GM10248 (cell line): ENCODE measurements at regions not wholly inside any gene's neighbourhood (a gene's known extent, or its start where the extent isn't known, plus 50 kb on each side); places are given as distances from the start of the nearest gene placed in this dataset.
"Not testable (repeated sequence)": the region's sequence is repeated elsewhere in the genome, so short reads cannot be mapped to it uniquely, and the experiment has no call there.

ENCODE experiments used
- CTCF ChIA-PET: fragments of 300-600 bp; sonication (Branson Sonifier 250); formaldehyde crosslinking; extraction: SDS; loops from one replicate; lab custom pipeline; 2021; ENCODE audit warnings: antibody characterized with exemption; lab: Yijun Ruan, JAX
- POLR2A ChIA-PET: fragments of 350-650 bp; sonication (Branson Sonifier 250); formaldehyde crosslinking; extraction: SDS; loops from one replicate; lab custom pipeline; 2020; ENCODE audit warnings: antibody characterized with exemption; lab: Yijun Ruan, JAX
- DNase-seq: peaks from one replicate; pipeline ENCODE4 v3.0.0; 2012; ENCODE audit errors: extremely low spot score

DNA sequence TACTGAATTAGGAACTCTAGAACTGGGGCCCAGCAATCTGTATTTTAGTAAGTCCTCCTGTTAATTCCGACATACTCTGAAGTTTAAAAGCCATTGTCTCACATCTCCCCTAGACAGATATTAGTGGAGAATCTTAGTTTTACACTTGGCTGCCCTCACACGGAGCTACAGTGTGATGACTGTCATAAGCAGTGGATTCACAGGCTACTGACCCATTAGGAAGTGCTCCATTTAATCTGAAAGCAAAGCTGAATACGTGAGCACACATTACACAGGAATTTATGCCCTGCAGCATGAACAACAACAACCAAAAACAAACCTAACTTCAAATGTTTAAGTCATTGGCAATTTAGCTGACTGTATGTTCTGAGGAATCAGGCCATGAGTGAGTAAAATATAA, 416.4 kb upstream of the ANKRD20A1 start:
- DNase-seq, POLR2A ChIA-PET, CTCF ChIA-PET: not testable (repeated sequence)

DNA sequence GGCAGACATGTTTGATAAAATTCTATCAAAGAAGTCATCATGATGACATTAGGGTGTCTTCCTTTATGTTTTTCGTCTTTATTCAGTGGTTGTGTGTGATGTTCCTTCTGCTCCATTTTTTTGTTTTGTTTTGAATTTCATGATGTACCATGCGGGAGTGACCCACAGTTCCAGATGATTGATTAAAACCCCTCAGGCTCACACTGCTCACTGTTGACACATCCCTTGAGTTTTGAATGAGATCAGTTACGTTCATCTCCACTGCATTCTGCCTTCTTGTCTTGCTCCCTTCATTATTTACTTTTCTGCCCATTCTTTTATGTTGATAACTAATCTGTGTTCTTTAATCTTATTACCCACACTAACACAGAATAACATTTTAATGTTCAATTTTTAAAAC, 421.7 kb upstream of the ANKRD20A1 start:
- DNase-seq, CTCF ChIA-PET, POLR2A ChIA-PET: not testable (repeated sequence)

DNA sequence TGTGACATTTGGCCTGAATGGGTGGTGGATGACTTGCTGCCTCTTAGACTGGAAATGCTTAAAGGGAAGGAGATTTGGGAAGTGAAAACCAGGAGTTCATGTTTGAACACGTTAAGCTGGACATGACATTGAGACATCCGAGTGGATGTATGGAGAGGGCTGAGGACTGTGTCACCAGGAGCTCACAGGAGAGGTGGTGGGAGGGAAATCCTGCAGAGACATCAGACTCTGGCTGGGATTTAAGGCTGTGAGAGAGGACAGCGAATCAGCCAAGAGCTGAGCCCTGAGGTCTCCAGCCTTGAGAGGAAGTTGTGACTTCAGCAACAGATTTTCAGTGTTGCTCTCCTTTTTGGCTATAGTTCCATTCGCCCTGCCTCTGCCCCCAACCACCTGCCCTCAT, 432.5 kb upstream of the SPATA31A3 start:
- POLR2A ChIA-PET, CTCF ChIA-PET, DNase-seq: not testable (repeated sequence)

DNA sequence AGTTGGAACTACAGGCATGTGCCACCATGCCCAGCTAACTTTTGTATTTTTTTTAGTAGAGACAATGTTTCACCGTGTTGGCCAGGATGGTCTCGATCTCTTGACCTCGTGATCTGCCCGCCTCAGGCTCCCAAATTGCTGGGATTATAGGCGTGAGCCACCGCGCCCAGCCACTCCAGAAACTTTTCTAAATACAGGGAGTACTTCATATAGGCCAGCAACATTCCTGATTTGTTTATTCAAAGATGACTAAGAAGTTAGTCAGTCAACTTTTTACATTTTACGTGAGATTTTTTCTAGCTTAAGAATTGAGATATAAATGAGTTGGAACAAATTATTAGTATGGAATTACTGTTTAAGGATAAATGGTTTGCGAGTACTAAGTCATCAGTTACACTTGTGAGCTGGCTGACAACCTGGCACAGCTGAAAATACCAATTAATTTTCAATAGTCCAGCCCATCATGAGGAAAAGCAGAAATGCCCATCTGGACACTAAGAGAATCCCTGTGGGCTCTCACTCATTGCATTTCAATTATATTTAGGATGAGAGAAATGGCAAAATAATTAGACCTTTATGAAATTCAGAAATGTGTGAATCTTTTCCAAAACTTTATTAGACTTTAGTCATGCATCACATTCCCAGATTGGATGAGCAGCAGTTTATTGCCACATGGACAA, 430.8 kb upstream of the SPATA31A3 start:
- CTCF ChIA-PET, DNase-seq, POLR2A ChIA-PET: not testable (repeated sequence)

DNA sequence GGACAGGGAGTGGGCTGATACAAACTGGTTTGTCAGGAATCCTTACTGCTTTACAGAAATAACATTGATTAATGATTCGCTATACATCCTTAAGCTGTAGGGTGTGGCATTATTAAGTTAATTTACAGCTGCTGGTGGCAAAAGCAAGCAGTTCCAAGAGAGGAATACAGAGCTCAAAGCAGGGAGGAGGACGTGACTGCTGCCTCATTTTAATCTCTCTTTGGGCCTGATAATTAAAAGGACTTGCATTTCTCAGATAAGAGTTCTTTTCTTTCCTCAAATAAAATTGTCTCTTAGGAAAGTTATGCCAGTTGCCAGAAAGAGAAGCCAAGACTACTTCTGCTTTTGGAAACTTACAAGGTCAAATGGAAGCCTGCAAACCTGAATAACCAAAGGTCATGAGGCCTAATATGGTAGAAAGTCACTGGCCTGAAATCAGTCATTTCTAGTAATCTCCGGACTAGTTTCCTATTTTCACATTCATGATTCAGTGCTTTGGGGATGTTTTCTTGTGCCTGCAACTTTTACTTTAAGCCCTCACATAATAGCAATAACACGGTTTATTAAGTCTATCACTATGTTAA, 426.2 kb upstream of the SPATA31A3 start:
- CTCF ChIA-PET, DNase-seq, POLR2A ChIA-PET: not testable (repeated sequence)

DNA sequence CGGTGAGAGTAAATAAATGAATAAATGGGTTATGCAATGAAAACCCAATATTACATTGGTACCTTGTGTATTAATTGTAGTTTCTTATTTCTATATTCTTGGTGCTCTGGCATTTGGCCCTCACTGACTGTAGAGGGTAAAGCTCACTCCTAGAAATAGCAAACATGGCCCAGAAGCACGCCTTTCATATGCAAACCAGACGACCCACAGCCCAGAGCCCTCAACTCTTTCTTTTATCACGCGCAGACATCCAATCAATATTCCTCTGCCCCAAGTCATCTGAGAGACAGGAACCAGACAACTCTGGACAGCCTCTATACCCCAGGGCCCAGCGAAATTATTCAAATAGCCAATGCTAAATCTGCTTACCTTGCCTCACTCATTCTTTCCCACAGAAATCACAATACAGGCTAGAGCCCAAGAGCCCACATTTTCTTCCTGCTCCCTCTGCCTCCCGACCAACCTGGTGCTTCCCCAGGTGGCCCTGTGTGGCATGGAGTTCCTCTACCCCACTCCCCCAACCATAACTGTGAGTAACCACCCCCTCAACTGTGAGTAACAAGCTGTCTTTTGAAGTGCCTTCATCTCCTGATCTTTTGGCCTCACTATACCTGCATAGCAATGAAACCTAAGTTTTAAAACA, 425.1 kb upstream of the SPATA31A3 start:
- CTCF ChIA-PET, DNase-seq, POLR2A ChIA-PET: not testable (repeated sequence)

DNA sequence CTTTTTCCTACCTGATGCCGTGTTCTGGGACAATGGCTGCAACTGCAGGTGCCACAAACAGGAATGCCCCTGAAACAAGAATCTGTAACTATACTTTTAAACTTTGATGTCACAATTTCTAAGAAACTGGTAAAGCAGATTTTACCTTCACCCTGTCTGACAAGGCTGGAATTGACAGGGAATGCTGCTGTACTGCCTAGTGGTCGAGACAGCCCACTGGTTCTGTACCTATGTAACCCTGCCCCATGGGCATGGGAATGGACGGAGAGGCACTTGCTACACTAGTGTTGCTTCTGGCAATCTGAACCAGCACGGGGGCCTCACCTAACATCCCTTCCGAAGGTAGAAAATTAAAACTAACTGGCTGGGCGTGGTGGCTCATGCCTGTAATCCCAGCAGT, 424.3 kb upstream of the SPATA31A3 start:
- CTCF ChIA-PET, DNase-seq, POLR2A ChIA-PET: not testable (repeated sequence)

DNA sequence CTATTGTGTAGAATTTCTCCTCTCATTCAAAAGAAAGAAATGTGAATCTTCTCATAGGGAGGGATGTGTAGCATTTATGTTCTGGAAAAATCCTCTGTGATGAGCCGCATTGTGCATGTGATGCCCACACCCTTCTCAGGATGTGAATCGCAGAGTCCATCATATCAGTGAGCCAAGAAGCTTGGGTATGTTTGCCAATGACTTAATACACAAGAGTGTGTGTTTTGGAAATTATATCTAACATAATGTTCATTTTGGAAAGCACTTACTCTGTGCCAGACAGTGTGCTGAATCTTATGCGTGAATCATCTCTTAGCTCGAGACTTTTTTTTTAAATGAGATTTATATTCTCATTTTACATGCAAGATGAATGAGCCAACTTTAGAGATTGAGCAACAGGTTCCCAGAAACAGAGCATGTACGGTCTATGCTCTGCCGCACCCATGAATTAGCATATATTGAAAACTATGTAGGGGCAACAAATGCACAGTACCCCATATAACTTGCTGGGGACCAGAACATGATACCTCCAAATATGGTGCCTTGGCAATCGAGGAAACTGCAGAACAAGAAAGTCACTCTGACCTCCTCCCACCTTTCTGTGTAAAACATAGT, 418.4 kb upstream of the SPATA31A3 start:
- POLR2A ChIA-PET, DNase-seq, CTCF ChIA-PET: not testable (repeated sequence)

DNA sequence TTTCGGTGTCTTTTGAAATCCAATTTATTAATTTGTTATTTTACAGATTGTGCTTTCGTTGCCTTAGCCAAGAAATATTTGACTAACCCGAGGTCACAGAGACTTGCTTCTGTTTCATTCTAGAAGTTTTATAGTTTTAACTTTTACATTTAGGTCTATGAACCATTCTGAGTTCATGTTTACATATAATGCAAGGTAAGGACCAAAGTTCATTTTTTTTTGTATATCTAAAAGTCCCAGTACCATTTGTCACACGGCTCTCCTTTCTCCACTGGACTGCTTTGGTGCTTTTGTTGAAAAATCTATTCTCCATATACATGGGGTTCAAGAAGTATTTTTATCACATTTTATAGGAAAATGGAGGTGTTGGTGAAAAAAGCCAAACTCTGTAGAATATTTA, 411.4 kb upstream of the SPATA31A3 start:
- DNase-seq, POLR2A ChIA-PET, CTCF ChIA-PET: not testable (repeated sequence)

DNA sequence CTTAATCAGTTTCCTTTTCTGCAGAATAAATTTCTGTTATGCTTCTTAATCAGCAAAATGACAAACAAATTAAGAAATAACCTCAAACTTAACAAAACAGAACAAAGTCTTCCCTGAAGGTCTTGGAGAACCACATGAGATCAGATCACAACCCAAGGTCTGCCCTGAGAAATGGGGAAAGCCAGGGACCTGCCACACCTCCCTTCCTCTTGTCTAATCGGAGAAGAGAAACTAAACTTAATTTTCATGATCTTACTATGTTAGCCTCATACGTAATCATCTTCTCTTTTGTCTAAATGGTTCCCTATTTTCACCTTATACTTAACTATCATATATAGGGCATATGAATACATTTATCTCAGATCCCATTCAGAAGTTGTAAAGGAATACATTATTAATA, 405.4 kb upstream of the SPATA31A3 start:
- CTCF ChIA-PET, POLR2A ChIA-PET, DNase-seq: not testable (repeated sequence)

DNA sequence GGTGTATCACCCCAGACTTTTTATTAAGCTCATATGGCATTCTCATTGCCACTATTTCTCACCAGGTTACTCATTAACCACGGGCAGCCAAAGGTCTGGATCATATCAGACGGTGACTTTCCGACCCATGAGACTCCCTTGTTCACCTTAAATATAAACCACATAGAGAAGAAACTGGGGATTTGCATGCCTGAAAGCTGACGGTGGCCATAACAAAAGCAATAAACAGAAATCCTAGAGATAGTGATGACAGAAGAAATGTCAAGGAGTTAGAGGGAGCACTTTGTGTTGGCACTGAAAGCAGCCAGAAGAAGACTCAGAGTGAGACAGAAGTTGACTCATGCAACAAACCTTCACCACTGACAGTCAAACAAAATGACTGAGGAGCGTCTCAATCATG, 402.4 kb upstream of the SPATA31A3 start:
- CTCF ChIA-PET = not testable (repeated sequence)

DNA sequence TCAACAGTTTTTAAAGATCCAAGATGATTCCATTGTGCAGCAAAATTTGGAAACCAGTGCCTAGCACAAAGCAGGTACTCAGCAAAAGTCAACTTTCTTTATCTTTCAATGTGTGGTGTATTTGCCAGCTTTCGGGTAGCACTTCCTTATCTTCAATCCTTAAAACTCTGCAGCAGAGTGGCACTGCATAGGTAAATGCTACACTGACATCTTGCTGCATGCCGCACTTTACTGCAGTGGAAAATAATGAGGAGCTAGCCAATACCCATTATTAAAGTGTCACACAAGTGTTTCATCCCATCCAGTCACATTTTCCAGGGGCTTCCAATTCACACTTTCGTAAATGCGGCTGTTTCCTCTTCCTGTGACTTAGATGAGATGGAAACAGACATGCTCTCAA, 401.7 kb upstream of the SPATA31A3 start:
- POLR2A ChIA-PET, DNase-seq, CTCF ChIA-PET: not testable (repeated sequence)

More for the DNA sequence above, 402.4 kb upstream of the SPATA31A3 start:
- DNase-seq, POLR2A ChIA-PET: not testable (repeated sequence)

DNA sequence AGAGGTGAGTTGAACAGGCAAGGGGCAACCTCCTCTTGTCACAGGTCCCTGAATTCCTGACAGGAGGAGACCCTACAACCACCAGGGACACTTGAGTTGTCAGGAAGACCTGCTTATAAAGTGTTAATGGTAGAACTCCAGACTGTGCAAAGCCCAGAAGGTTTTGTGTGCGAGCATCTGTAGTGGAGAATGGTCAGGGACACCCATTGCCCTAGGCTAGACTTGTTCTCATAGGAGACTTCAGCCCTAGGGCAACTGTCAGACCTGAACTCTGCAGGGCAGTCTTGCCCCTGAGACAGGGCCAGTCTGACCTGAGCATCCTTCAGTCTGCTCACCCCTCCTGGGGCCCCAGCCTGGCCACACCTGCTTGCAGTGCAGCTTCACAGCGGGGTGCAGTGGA, 377.3 kb upstream of the SPATA31A3 start:
- CTCF ChIA-PET, POLR2A ChIA-PET, DNase-seq: not testable (repeated sequence)

DNA sequence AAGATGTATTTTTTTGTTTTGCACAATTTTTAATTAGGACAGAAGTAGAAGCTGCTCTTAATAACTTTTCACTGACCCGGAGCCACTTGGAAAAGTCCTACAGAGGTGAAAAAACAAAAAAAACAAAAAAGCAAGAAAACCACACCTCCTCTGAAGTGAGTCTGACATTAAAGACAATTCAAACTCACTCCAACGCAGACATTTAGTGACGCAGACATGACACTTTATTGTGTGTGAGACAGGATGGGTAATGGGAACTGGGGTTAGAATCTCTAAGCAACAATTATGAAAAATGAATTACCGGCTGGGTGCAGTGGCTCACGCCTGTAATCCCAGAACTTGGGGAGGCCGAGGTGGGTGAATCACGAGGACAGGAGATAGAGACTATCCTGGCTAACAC, 370.0 kb upstream of the SPATA31A3 start:
- CTCF ChIA-PET, POLR2A ChIA-PET, DNase-seq: not testable (repeated sequence)

DNA sequence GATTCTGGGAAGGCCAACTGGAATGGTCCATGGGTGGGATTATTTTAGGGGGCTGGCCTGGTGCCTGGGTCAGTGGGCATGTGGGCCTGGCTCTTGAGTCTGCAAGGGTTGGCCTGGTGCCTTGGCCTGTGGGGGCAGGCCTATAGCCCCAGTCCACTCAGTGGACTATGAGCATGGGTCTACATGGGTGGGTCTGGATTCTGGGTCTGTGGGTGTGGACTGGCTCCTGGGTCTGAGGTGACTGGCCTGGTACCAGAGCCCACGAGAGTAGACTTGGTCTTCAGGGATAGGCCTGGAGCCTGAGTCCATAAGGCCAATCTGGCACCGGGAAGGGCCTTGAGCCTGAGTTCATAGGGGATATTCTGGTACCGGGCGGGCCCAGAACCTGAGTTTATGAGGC, 361.6 kb upstream of the SPATA31A3 start:
- CTCF ChIA-PET, POLR2A ChIA-PET, DNase-seq: not testable (repeated sequence)

DNA sequence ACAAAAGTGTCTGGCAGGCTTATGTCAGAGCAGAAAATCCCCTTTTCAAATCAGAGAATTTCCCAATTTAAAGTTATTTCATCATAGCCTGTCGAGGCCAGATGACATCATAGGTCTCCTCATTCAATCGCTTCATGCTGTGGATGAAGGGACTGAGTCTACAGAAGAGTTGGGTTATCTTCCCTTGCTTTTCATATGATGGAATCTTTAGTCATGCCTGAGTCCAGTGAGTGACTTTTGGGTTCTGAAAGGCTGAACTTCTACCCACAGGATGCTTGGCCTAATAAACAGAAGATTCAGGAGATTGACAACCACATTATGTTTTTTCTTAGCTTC, 357.0 kb upstream of the SPATA31A3 start:
- CTCF ChIA-PET, DNase-seq, POLR2A ChIA-PET: not testable (repeated sequence)

DNA sequence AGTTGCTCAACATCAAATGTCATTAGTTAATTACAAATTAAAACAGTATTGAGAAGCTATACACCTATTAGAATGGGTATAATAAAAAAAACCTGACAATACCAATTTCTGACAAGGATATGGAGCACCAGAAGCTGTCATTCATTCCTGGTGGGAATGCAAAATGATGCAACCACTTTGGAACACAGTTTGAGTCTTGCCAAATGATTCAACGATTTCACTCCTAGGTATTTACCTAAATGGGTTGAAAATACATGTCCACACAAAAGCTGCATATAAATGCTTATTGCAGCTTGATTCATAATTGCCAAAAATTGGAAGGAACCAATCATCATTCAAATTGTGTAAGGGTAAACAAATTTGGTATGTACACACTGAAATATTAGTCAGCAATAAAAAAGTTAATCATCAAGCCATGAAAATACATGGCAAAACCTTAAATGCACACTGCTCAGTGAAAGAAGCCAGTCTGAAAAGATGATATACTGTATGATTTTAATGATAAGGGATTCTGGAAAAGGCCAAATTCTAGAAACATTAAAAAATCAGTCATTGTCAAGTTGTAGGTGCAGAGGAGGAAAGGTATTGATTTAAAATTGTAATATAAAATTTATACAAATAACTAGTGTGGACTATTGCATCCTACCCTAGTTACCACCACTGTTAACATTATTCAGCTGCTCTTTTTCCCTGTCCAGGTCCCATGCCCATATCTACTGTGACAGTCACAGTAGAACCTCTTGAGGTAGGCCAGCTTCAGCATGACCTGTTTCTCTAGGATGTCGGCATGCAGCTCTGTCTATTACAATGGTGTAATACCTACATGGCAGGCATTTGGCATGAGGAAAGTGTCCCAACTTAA, 356.4 kb upstream of the SPATA31A3 start:
- DNase-seq, POLR2A ChIA-PET, CTCF ChIA-PET: not testable (repeated sequence)

DNA sequence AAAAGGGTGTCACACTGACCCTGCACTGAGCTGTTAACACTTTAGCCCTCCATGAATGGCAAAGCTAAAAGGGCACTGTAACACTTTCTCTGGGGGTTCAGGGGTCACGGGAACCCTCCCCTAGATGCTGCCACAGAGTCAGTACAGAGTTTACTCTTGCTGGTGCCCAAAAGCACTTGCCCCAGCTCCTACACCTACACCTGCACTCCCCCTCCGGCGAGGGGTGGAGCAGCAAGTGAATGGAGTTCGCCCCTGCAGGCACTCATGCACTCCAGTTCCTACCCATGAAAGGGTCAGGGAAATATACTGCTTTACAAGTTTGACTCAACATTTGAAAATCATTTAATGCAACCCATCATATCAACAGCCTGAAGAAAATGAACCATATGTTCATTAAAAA, 355.7 kb upstream of the SPATA31A3 start:
- CTCF ChIA-PET, DNase-seq, POLR2A ChIA-PET: not testable (repeated sequence)
